ENCODE measurements at regions not wholly inside any gene's neighbourhood (a gene's known extent, or its start where the extent isn't known, plus 50 kb on each side); places are given as distances from the start of the nearest gene placed in this dataset.
"Not testable (repeated sequence)": the region's sequence is repeated elsewhere in the genome, so short reads cannot be mapped to it uniquely, and the experiment has no call there.

GRCh38 chr4:129282293-129282692 lies 186.3 kb downstream of the C4orf33 start:
- H3K27ac ChIP-seq = no peak overlapping the region
- no peaks in the 10 kb centered on the region for H3K27me3 ChIP-seq
- H3K9me3 ChIP-seq = no peaks in the 10 kb centered on the region
- no peak for DNase-seq
- no peaks in the 10 kb centered on the region for H3K36me3 ChIP-seq
- intact Hi-C loops (cut with DNase I; ENCODE audit: low total_unique reads) = no loop called here
- H3K4me3 ChIP-seq = no peak overlapping the region
- TF ChIP-seq, protein P1, sequence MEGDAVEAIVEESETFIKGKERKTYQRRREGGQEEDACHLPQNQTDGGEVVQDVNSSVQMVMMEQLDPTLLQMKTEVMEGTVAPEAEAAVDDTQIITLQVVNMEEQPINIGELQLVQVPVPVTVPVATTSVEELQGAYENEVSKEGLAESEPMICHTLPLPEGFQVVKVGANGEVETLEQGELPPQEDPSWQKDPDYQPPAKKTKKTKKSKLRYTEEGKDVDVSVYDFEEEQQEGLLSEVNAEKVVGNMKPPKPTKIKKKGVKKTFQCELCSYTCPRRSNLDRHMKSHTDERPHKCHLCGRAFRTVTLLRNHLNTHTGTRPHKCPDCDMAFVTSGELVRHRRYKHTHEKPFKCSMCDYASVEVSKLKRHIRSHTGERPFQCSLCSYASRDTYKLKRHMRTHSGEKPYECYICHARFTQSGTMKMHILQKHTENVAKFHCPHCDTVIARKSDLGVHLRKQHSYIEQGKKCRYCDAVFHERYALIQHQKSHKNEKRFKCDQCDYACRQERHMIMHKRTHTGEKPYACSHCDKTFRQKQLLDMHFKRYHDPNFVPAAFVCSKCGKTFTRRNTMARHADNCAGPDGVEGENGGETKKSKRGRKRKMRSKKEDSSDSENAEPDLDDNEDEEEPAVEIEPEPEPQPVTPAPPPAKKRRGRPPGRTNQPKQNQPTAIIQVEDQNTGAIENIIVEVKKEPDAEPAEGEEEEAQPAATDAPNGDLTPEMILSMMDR (IDR thresholded peaks at IDR 0.05) = no peak
- peaks cover 0 to 3% (median 0%) of the 10 kb centered on the region in 4 donors for H3K4me1 ChIP-seq

- intact Hi-C loops (cut with DNase I; ENCODE audit: low total_unique reads); H3K4me1 ChIP-seq: not testable (repeated sequence)
Observed at GRCh38 chr4:129292194-129292593, 196.2 kb downstream of the C4orf33 start.

GRCh38 chr4:129314781-129315180 lies 218.8 kb downstream of the C4orf33 start:
- Histone ChIP-seq H3K9me3 (no peaks in the 10 kb centered on the region), H3K36me3 (no peaks in the 10 kb centered on the region), H3K4me1 (no peaks in the 10 kb centered on the region), H3K4me3 (no peak overlapping the region), H3K27me3 (no peaks in the 10 kb centered on the region), H3K27ac (no peak overlapping the region)
- no peak for DNase-seq
- TF ChIP-seq, protein P1 (IDR thresholded peaks at IDR 0.05) = no peak
- intact Hi-C loops (cut with DNase I; ENCODE audit: low total_unique reads) = no loop called here

More at GRCh38 chr4:129292194-129292593, 196.2 kb downstream of the C4orf33 start:
- not testable (repeated sequence) for H3K27me3 ChIP-seq, H3K27ac ChIP-seq, DNase-seq, H3K36me3 ChIP-seq, H3K4me3 ChIP-seq, H3K9me3 ChIP-seq

- TF ChIP-seq, protein P1 (IDR thresholded peaks at IDR 0.05) = no peak
- no peak overlapping the region for H3K27ac ChIP-seq
- no peak for DNase-seq
- intact Hi-C loops (cut with DNase I; ENCODE audit: low total_unique reads) = no loop called here
- H3K4me3 ChIP-seq = no peak overlapping the region
- H3K27me3 ChIP-seq = no peaks in the 10 kb centered on the region
- no peaks in the 10 kb centered on the region for H3K9me3 ChIP-seq
- no peaks in the 10 kb centered on the region for H3K4me1 ChIP-seq
- no peaks in the 10 kb centered on the region for H3K36me3 ChIP-seq
Observed at GRCh38 chr4:129322920-129323319, 227.0 kb downstream of the C4orf33 start.

DNA sequence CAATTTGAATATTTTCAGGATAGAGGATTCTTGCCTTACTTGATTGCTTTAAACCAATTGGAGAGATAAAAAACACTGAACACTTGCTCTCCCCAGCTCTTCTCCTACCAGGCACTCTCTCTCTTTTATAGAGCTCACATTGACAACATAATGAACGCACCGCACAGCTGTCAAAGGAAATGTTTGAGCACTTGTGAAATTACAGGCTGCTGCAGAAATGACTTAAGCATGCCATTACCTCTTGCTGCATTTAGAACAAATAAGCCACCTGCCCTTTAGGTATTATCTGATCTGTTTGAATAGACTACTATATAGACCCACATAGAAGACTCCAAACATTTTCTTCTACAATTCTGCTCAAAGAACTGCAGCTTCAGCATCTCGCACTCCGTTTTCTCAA lies 227.7 kb downstream of the C4orf33 start:
- Histone ChIP-seq H3K4me3 (no peak overlapping the region), H3K4me1 (no peaks in the 10 kb centered on the region), H3K9me3 (no peaks in the 10 kb centered on the region), H3K27ac (no peak overlapping the region), H3K36me3 (no peaks in the 10 kb centered on the region), H3K27me3 (no peaks in the 10 kb centered on the region)
- intact Hi-C loops (cut with DNase I; ENCODE audit: low total_unique reads) = no loop called here
- no peak for DNase-seq
- TF ChIP-seq, protein P1 (IDR thresholded peaks at IDR 0.05) = no peak

GRCh38 chr4:129326571-129327460 lies 230.9 kb downstream of the C4orf33 start:
- Histone ChIP-seq H3K36me3 (no peaks in the 10 kb centered on the region), H3K27ac (no peak overlapping the region), H3K9me3 (no peaks in the 10 kb centered on the region), H3K27me3 (no peaks in the 10 kb centered on the region), H3K4me1 (no peaks in the 10 kb centered on the region), H3K4me3 (no peak overlapping the region)
- TF ChIP-seq, protein P1 (IDR thresholded peaks at IDR 0.05) = no peak
- intact Hi-C loops (cut with DNase I; ENCODE audit: low total_unique reads) = no loop called here
- DNase-seq = no peak
